GM23338 (cell line): ENCODE measurements at regions not wholly inside any gene's neighbourhood (a gene's known extent, or its start where the extent isn't known, plus 50 kb on each side); places are given as distances from the start of the nearest gene placed in this dataset.

Experiments used
- ATAC-seq: fragments of 200-7000 bp; cut with Tn5 transposase; 3 replicates; pipeline ENCODE4 v1.9.1; 2020
- DNase-seq: peaks from one replicate; pipeline ENCODE4 v3.0.0-alpha.2; 2015; ENCODE audit warnings: low spot score
- H2AFZ ChIP-seq: fragments of 200-600 bp; sonication (generic); 2 replicates; pipeline ENCODE4 v1.8.0; 2016; ENCODE audit warnings: antibody characterized with exemption, mild to moderate bottlenecking, moderate library complexity
- H3F3A ChIP-seq: fragments of 200-600 bp; sonication (generic); replicated peaks from 2 replicates; pipeline ENCODE4 v1.8.0; 2017; ENCODE audit warnings: antibody characterized with exemption, mixed run types, low read depth
- H3K27ac ChIP-seq: fragments of 200-600 bp; sonication (generic); 2 replicates; pipeline ENCODE4 v1.6.1; 2016; ENCODE audit warnings: low read depth
- H3K27me3 ChIP-seq: fragments of 200-600 bp; sonication (generic); 2 replicates; pipeline ENCODE4 v1.8.0; 2016; ENCODE audit warnings: mild to moderate bottlenecking, mixed run types, moderate library complexity; ENCODE audit not compliant: insufficient read depth
- H3K36me3 ChIP-seq: fragments of 200-600 bp; sonication (generic); 2 replicates; pipeline ENCODE4 v1.8.0; 2016; ENCODE audit warnings: mild to moderate bottlenecking; ENCODE audit not compliant: insufficient read depth
- H3K4me1 ChIP-seq: fragments of 200-600 bp; sonication (generic); 2 replicates; pipeline ENCODE4 v1.8.0; 2016; ENCODE audit warnings: mild to moderate bottlenecking, moderate library complexity; ENCODE audit not compliant: insufficient read depth
- H3K4me2 ChIP-seq: fragments of 200-600 bp; sonication (generic); 2 replicates; pipeline ENCODE4 v1.7.1; 2017; ENCODE audit warnings: mixed run types
- H3K4me3 ChIP-seq: fragments of 200-600 bp; sonication (generic); 2 replicates; pipeline ENCODE4 v1.6.1; 2016; ENCODE audit warnings: mixed run types
- H3K79me2 ChIP-seq: fragments of 200-600 bp; sonication (generic); replicated peaks from 2 replicates; pipeline ENCODE4 v1.8.0; 2017; ENCODE audit warnings: mild to moderate bottlenecking; ENCODE audit not compliant: insufficient read depth
- H3K9me2 ChIP-seq: fragments of 200-600 bp; sonication (generic); 2 replicates; pipeline ENCODE4 v1.8.0; 2017; ENCODE audit not compliant: insufficient read depth
- H4K20me1 ChIP-seq: fragments of 200-600 bp; sonication (generic); replicated peaks from 2 replicates; pipeline ENCODE4 v1.8.0; 2017; ENCODE audit warnings: mild to moderate bottlenecking; ENCODE audit not compliant: insufficient read depth
- H3K27ac Mint-ChIP-seq: 2 replicates; pipeline ENCODE4 v1.8.0; 2020; ENCODE audit warnings: inconsistent platforms, mild to moderate bottlenecking, moderate library complexity, mixed read lengths
- H3K27me3 Mint-ChIP-seq: 3 replicates; pipeline ENCODE4 v1.8.0; 2022; ENCODE audit warnings: low read depth, mild to moderate bottlenecking, moderate library complexity, mixed read lengths, inconsistent platforms; ENCODE audit not compliant: insufficient read depth, poor library complexity
- H3K36me3 Mint-ChIP-seq: 3 replicates; pipeline ENCODE4 v1.8.0; 2021; ENCODE audit warnings: low read depth, mild to moderate bottlenecking, inconsistent platforms, moderate library complexity, mixed read lengths
- H3K4me1 Mint-ChIP-seq: 3 replicates; pipeline ENCODE4 v1.8.0; 2020; ENCODE audit warnings: mild to moderate bottlenecking, inconsistent platforms, mixed read lengths
- H3K4me3 Mint-ChIP-seq: 3 replicates; pipeline ENCODE4 v1.8.0; 2021; ENCODE audit warnings: moderate library complexity, mild to moderate bottlenecking, inconsistent platforms, mixed read lengths
- H3K9me3 Mint-ChIP-seq: 3 replicates; pipeline ENCODE4 v1.8.0; 2020; ENCODE audit warnings: moderate library complexity, mild to moderate bottlenecking, inconsistent platforms, mixed read lengths
- EZH2phosphoT487 ChIP-seq: fragments of 200-600 bp; sonication (generic); IDR thresholded peaks from one replicate; pipeline ENCODE4 v1.8.1; 2018; ENCODE audit warnings: antibody characterized with exemption; ENCODE audit not compliant: unreplicated experiment
- NANOG ChIP-seq: IDR thresholded peaks from 2 replicates; pipeline ENCODE4 v1.6.1; 2016; ENCODE audit warnings: antibody characterized with exemption, borderline replicate concordance
- POLR2AphosphoS5 ChIP-seq: IDR thresholded peaks from 2 replicates; pipeline ENCODE4 v1.6.1; 2016; ENCODE audit warnings: antibody characterized with exemption, low read depth
- REST ChIP-seq: IDR thresholded peaks from one replicate; pipeline ENCODE4 v1.6.1; 2018; ENCODE audit warnings: antibody characterized with exemption; ENCODE audit not compliant: unreplicated experiment
- ZNF114 ChIP-seq: fragments of 250-450 bp; sonication (Bioruptor Pico); IDR thresholded peaks from 2 replicates; pipeline ENCODE4 v1.5.0; 2020; ENCODE audit warnings: mild to moderate bottlenecking, moderate library complexity
- ZNF462 ChIP-seq: fragments of 250-450 bp; sonication (Bioruptor Pico); IDR thresholded peaks from 2 replicates; pipeline ENCODE4 v1.5.0; 2020; ENCODE audit warnings: mild to moderate bottlenecking, moderate library complexity
- TF ChIP-seq, protein P1 (sequence below): IDR thresholded peaks from 2 replicates; pipeline ENCODE4 v1.6.1; 2016; ENCODE audit warnings: antibody characterized with exemption

DNA sequence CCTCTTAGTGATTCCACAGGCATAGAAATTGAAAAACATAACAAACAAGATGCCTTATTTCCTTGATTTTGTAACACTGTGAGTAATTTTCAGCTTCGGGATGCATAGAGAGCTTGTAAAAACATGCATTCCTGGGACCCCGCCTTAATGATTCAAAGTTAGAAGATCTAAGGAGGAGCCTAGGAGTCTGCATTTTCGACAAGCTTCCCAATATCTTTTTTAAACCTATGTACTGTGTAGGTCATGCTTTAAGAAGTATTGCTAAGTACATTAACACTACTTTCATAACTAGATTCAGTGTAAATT, 109.8 kb upstream of the ZNF516 start (continued):
- TF ChIP-seq, protein P1, sequence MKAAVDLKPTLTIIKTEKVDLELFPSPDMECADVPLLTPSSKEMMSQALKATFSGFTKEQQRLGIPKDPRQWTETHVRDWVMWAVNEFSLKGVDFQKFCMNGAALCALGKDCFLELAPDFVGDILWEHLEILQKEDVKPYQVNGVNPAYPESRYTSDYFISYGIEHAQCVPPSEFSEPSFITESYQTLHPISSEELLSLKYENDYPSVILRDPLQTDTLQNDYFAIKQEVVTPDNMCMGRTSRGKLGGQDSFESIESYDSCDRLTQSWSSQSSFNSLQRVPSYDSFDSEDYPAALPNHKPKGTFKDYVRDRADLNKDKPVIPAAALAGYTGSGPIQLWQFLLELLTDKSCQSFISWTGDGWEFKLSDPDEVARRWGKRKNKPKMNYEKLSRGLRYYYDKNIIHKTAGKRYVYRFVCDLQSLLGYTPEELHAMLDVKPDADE: no peak
- TF ChIP-seq NANOG (no peak), POLR2AphosphoS5 (no peak)

- Histone ChIP-seq H3K79me2 (no peaks in the 10 kb centered on the region), H3K27me3 (no peaks in the 10 kb centered on the region), H3F3A (no peaks in the 10 kb centered on the region), H3K4me3 (no peak overlapping the region), H3K27ac (no peak overlapping the region), H3K9me2 (no peaks in the 10 kb centered on the region), H4K20me1 (no peaks in the 10 kb centered on the region), H3K36me3 (no peaks in the 10 kb centered on the region), H3K4me1 (no peaks in the 10 kb centered on the region), H2AFZ (no peak overlapping the region), H3K4me2 (no peak overlapping the region)
- H3K4me3 Mint-ChIP-seq: no peak overlapping the region
- no peak overlapping the region for H3K27ac Mint-ChIP-seq
- ATAC-seq (no peak), DNase-seq (no peak)
- peaks cover under 1% of the 10 kb centered on the region for H3K27me3 Mint-ChIP-seq
- no peaks in the 10 kb centered on the region for H3K4me1 Mint-ChIP-seq
- no peak for TF ChIP-seq REST
- TF ChIP-seq POLR2AphosphoS5: no peak
- TF ChIP-seq ZNF114 (CRISPR knock-in tag): no peak
- TF ChIP-seq EZH2phosphoT487: no peak
- TF ChIP-seq ZNF462 (CRISPR knock-in tag): no peak
- peaks cover 3% of the 10 kb centered on the region; the same call in 1 of the 3 replicates for H3K9me3 Mint-ChIP-seq
- H3K36me3 Mint-ChIP-seq: no peaks in the 10 kb centered on the region
Observed at GRCh38 chr18:76604108-76604934, 109.3 kb upstream of the ZNF516 start.
